NCI-H460 (cell line): ENCODE measurements at regions not wholly inside any gene's neighbourhood (a gene's known extent, or its start where the extent isn't known, plus 50 kb on each side); places are given as distances from the start of the nearest gene placed in this dataset.
"Not testable (repeated sequence)": the region's sequence is repeated elsewhere in the genome, so short reads cannot be mapped to it uniquely, and the experiment has no call there.

Experiments
- DNase-seq: peaks from one replicate; pipeline ENCODE4 v3.0.0-alpha.2; 2016; ENCODE audit warnings: low read depth; ENCODE audit errors: extremely low read depth

DNA sequence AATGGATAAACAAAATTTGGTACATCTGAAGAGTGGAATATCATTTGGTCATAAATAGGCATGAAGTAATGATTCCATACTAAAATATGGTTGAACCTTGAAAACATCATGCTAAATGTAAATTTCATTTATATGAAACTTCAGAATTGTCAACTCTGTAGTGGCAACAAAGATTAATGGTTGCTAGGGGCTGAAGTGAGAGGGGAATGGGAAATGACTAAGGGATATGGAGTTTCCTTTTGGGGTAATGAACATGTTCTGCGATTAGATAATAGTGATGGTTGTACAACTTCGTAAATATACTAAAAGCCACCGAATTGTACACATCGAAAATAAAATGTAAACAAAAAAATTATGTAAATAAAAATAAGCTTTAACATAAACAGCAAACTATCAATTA lies 384.1 kb upstream of the STEAP1 start:
- DNase-seq: no peak

DNA sequence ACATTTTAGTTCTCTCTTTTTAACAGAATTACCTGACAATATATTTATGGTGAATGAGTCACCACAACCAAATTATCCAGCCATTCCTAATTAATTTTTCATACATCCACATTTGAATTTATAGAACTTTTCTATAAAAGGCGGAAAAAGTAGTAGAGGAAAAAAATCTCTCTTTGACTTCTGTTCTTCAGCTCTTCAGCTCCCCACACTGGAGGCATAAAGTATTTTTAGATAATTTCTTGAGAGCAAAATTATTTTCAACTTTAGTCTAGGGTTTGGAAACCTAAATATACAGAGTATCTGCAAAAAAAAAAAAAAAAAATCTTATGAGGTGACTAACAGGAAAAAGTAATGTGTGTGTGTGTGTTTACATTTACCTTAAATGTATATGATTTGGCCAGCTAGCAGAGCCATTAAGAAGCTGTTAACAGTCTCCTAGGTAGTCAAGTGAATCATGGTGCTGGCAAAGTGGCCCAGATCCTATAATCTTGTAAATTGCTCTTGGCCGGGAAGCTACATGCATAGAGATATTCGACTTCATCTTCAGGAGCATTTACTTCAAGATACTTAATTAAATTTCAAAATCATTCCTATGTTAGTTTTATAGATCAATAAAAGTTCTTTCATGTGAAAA lies 383.1 kb upstream of the STEAP1 start:
- no peak for DNase-seq

- DNase-seq: no peak
Observed at GRCh38 chr7:89772276-89772675, 382.0 kb upstream of the STEAP1 start.

DNA sequence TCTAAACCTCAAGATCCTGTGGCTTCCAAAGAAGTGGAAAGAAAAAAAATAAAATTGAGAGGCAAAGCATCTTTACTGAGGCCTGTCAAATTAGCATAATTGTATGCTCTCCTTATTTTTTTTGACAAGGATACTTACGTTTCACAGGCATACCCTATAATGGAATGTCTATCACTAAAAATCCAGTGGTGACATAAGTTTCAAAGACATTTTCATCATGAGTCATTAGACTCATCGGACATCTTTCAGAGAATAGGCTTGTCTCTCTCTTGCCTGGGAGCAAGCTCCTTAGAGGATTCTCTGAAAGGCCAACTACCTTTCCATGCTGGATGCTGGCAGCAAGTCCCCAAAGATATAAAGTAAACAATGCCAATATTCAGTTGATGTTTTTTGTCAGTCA lies 380.7 kb upstream of the STEAP1 start:
- DNase-seq: no peak

- DNase-seq: no peak
Observed at GRCh38 chr7:89775459-89775858, 378.8 kb upstream of the STEAP1 start.

DNA sequence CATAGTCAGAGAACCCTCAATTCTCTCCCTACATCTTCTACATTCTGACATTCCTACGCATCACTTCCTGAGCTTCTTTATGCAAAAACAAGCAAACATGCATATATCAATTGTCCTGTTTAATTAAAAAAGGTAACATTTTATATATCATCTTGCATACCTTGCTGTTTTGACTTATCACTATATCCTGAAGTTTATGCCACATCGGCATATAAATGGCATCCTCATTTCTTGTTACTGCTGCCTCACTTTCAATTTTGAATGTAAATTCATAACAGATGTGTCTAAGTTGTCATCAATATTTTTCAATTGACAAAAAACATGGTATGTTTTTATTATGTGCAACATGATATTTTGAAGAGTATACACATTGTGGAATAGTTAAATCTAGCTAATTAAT lies 377.3 kb upstream of the STEAP1 start:
- no peak for DNase-seq

DNA sequence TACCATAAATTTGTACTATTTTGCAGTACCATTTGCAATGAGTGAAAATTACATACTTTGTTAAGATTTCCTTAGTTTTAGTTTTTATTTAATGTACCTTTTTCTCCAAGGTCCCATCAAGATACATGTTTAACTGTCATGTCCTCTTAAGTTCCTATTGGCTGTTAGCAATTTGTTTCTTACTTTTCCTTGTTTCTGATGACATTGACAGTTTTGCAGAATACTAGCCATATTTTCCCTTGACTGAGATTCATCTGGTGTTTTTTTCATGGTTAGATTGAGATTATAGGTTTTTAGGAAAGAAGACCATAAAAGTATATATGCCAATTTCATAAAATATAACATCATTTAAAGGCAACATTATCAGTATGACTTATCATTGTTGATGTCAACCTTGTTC lies 376.8 kb upstream of the STEAP1 start:
- DNase-seq: no peak

- DNase-seq: no peak
Observed at GRCh38 chr7:89780291-89780690, 374.0 kb upstream of the STEAP1 start.

- no peak for DNase-seq
Observed at GRCh38 chr7:89796481-89796880, 357.8 kb upstream of the STEAP1 start.

DNA sequence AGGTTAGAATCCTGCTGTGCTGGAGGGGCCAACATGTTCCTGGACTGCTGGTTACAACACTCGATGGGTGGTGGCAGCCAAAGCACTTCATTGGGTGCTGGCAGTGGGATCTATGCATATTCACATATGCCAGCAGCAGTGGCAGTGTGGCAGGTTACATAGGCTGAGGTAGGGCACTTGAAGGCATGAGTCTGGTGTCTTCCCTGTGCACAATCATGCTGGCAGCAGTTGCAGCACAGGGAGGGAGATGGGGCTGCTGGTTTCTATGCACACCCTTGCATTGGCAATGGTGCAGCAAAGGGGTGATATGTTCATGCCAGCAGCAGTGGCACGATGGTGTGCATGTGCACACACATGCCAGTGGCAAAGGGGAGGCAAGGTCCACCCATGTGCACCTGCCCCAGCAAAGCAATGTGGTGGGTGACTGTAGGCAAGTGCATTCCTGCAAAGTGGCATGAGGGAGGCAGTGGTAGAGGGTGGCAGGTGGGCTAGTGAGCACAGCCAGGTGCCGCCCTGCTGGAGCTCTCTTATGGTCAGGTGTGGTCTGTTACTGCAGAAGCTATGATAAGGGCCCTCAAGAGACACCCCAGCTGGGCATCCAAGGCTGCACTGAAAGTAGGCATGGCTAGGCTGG lies 356.2 kb upstream of the STEAP1 start:
- no peak for DNase-seq

DNA sequence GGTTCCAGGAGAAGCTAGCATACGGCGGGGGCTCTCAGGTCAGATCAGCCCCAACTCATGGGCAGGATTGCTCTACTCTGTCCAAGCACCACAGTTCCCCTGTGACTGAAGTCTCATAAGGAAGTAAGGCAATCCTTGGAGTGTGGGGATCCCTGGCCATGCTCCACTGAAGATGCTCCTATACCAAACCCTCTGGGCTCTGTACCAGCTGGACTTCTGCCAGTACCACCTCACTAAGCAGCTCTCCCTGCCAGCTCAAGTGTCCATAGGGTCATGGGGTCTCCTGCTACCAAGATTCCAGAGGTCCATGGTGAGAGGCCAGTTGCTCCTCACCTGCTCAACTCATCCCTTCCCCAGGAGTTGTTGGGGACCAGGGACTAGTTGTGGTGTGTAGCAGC lies 355.7 kb upstream of the STEAP1 start:
- DNase-seq: no peak

DNA sequence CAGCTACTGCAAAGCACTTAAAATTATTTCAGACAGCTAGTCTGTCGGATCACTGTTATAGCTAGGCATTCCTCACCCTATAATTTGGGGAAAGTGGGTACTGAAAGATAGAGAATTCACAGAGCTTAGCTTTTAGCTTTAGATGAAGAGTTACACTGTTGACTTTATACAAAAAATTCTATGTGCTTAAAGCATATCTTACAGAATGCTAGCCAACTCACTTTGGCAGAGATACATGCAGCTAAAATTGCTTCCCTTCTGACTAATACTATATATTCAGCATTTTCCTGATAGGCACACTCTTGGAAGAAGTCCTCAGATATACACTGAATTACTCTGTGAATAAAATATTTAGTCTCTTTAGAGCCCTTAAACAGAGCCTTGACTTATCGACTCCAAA lies 353.5 kb upstream of the STEAP1 start:
- DNase-seq: no peak

GRCh38 chr7:89809291-89809690 lies 345.0 kb upstream of the STEAP1 start:
- DNase-seq: no peak

DNA sequence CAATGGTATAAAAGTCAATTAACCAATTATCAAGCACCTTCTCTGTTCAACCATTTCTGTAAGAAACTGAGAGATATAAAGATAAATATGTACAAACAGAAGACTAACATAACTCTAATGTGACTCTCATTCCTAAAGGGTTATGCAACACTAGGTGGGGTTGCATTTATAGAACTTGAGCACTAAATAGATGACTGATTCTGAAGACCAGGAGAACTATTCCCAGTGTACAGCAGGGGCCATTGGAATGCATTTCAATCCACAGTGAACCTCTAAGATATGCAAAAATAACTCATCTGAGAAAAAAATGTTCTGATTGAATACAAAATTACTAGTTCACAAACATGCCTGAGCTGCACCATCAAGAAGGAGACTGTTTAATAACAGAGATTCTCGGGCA lies 341.2 kb upstream of the STEAP1 start:
- DNase-seq: no peak

DNA sequence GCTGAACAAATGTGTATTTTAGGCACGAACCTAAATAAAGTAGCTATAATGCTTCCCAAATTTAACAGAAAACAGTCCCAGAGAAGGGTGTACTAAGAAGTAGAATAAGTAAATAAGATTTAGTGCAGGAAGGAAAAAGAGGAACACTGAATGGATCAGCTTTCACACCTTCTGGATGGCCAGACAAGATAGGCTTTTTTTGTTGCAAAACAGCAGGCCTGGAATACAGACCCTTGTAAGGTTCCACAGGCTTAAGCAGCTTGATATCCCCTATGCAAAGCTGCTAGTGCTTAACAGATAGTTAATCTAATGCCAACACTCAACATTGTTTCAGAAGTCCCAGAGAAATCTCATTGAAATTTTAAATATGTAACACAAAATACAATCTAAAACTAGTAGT lies 328.1 kb upstream of the STEAP1 start:
- DNase-seq: no peak

GRCh38 chr7:89826557-89826956 lies 327.7 kb upstream of the STEAP1 start:
- DNase-seq: no peak

GRCh38 chr7:89837515-89837914 lies 316.8 kb upstream of the STEAP1 start:
- DNase-seq: no peak

DNA sequence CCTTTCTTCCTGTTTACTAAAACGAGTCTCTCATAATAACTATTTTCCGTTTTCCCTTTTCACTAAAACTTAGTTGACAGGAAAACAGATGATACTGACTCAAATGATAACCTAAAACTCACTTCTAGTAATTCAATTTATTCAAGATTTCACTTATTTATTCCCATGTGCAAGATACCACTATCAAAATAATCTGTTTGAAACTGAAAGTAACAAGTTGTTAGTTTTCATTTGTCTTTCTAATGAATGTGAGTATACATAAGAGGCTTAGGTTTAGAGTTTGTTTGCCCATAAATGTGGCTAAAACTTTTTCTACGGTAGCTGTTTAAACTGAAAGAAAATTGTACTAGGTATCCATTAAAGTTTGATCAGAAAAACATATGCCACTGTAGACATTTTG lies 314.9 kb upstream of the STEAP1 start:
- no peak for DNase-seq

- DNase-seq: no peak
Observed at GRCh38 chr7:89845952-89846351, 308.3 kb upstream of the STEAP1 start.

GRCh38 chr7:89849052-89849451 lies 305.2 kb upstream of the STEAP1 start:
- DNase-seq: no peak

- not testable (repeated sequence) for DNase-seq
Observed at GRCh38 chr7:89857053-89857452, 297.2 kb upstream of the STEAP1 start.

DNA sequence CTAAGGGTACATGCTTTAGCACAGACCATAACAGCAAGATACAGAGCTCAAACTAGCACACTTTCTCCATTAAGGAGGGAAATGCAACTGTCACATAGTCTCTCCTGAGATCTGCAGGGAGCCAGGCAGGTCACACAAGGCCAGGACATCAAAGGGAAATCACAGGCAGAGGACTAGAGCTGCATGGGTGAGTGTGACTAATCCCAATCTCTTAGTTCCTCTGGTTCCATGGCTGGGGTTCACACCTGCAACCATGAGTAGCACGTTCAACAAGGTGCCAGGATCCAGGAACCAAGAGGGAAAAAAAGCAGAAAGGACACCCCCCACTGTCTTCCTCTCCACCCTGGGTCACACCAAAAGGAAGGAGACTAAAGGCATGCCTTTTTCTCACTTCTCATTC lies 296.5 kb upstream of the STEAP1 start:
- no peak for DNase-seq

DNA sequence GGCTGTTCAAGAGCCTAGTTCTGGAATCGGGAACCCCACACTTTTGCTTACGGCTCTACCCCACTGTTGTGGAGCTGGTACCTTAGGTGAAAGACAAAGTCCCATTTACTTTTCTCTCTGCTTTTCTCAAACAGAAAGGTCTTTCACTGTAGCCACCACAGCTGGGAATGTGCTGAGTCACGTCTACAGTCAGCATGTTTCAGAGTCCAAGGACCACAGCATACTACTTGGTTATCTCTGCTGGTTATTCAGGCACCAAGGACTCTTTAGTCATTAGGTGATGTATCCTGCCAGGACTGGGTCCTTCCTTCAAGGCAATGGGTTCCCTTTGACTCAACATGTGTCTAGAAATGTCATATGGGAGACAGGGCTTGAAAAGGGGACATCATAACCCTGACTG lies 266.8 kb upstream of the STEAP1 start:
- DNase-seq: no peak
